ENCODE measurements at regions not wholly inside any gene's neighbourhood (a gene's known extent, or its start where the extent isn't known, plus 50 kb on each side); places are given as distances from the start of the nearest gene placed in this dataset.
A peak's percentile ranks its signal among the peaks of the same experiment; 100 is the strongest.
"Not testable (repeated sequence)": the region's sequence is repeated elsewhere in the genome, so short reads cannot be mapped to it uniquely, and the experiment has no call there.

DNA sequence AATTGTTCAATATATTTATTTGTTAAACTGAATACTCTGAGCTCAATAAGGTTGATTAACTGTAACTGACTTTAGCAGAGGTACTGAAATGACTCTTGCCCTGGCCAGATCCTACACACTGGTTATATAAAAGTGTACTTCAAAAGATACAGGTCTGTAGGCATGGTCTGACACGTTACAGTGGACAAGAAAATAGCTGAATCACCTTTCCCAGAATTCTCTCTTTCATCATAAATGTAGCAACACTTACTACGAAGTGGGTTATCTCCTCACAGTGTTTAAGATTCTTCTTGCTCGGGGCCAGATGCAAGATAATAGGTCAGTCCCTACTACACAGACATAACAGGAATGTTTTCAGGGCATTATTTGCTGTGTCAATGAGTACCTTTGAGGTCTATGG, 107.0 kb upstream of the ZC3H15 start:
- no peak for DNase-seq (ENCODE audit: low read depth, low spot score)

- no peak for DNase-seq (ENCODE audit: low read depth, low spot score)
Observed at GRCh38 chr2:186380805-186381204, 105.3 kb upstream of the ZC3H15 start.

- DNase-seq (ENCODE audit: low read depth, low spot score) = no peak
Observed at GRCh38 chr2:186381573-186381972, 104.5 kb upstream of the ZC3H15 start.

DNA sequence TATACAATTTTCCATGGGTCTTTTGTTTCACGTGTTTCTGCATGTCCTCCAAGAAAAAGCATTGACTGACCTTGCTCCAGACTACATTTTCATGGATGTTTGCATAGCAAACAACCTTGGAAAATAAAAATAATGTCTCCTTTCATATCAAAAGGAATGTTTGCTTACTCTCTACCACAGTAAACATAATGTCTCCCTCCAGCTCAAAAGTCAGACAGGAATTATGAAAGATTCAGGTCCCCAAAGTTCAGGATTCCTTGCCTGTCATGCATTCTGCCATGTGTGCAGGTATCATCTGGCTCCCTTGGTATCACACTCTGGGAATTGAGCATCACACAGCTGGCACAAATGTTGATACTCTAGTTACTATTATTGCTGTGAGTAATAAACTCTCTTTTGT, 103.1 kb upstream of the ZC3H15 start:
- no peak for DNase-seq (ENCODE audit: low read depth, low spot score)

GRCh38 chr2:186384226-186384625, 101.8 kb upstream of the ZC3H15 start:
- DNase-seq (ENCODE audit: low read depth, low spot score) = no peak

DNA sequence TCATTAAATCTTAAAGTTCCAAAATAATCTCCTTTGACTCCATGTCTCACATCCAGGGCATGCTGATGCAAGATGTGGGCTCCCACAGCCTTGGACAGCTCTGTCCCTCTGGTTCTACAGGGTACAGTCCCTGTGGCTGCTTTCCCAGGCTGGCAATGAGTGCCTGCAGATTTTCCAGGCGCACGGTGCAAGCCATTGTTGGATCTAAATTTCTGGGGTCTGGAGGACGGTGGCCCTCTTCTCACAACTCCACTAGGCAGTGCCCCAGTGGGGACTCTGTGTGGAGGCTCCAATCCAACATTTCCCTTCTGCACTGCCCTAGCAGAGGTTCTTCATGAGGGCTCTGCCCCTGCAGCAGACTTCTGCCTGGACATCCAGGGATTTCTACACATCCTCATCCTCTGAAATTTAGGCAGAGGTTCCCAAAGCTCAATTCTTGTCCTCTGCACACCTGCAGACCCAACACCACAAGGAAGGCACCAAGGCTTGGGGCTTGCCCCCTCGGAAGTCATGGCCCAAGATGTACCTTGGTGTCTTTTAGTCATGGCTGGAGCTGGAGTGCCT, 100.3 kb upstream of the ZC3H15 start:
- not testable (repeated sequence) for DNase-seq (ENCODE audit: low read depth, low spot score)

- no peak for DNase-seq (ENCODE audit: low read depth, low spot score)
Observed at GRCh38 chr2:186399082-186399644, 86.9 kb upstream of the ZC3H15 start.

DNA sequence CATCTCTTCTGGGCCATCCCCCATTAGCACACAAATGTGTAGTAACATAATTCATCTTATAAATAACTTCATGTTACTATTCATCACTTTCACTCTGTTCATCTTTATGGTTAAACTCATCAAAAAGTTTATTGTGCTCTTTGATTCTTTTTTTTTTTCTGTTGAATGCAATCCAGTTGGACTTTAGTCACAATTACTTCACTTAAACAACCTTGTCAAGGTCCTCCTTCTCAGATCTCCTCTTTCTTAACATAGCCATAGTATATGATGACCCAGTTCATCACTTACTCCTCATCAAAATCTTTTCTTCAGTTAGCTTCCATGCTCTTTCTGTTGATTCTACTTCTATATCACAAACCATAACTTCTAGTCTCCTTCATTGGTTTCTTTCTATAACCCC, 80.2 kb upstream of the ZC3H15 start:
- DNase-seq (ENCODE audit: low read depth, low spot score) = no peak

DNA sequence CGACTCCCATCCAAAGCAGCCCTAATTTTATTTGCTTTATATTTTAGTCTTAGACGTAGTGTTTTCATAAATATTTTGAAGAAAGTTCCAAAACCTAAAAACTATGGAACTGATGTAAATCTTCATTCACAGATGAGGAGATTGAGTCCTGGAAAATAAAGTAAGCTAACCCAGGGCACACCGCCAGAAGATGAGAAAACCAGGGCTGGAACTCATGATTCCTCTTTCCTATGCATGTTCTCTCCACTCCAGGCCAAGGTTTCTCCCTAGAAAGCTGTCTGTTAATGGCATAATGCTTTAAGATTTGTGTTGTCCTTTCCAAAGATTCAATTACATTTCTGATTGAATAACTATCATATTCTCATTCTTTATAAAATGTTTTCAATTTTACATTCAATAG, 78.4 kb upstream of the ZC3H15 start:
- no peak for DNase-seq (ENCODE audit: low read depth, low spot score)

DNA sequence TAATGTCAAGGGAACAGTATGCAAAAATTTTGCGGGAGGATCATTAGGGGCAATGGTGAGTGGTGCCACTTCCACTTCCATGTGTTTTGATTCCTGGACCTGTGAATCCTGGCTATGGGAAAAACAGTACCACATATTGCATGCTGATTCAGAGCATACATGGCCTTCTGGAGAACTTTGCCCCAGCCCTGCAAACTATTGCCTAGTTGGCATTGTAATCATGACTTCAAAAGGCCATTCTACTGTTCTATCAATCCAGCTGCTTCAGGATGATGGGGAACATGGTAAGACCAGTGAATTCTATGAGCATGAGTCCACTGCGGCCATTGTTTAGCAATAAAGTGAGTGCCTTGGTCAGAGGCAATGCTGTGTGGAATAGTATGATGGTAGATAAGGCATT, 75.3 kb upstream of the ZC3H15 start:
- no peak for DNase-seq (ENCODE audit: low read depth, low spot score)

GRCh38 chr2:186422226-186422625, 63.8 kb upstream of the ZC3H15 start:
- peak; percentile 7 for DNase-seq (ENCODE audit: low read depth, low spot score)

DNA sequence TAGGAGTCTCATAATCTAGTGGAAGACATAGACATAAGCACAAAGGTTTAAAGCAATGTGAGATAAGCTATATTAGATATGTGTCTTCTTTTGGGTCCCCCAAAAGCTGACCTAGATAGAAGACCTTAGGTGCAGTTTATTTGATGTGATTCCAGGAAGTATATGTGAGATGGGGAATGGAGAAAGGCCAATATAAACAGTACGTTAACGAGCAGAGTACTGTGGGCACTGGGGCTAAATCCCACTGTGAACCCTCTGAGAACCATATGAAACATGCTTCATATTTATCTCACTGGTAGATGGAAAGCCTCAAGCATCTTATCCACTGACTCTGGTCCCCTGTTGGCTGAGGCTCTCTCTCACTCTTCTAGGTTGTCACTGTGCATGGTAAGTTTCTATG, 62.6 kb upstream of the ZC3H15 start:
- no peak for DNase-seq (ENCODE audit: low read depth, low spot score)

DNA sequence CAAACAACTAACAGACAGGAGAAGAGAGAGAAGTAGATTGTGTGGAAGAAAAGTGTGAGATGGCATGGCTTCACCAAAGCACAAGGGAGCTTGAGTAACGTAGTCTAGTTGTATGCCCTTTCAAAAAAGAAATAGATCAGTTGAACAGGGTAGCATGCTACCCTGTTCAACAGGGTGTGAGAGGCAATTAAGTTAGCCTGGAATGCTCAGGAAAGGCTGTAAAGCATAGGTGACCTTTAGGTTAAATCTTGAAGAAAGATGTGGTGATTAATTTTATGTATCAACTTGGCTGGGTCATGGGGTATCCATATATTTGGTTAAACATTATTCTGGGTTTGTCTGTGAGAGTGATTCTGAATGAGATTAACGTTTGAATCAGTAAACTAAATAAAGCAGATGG, 61.8 kb upstream of the ZC3H15 start:
- DNase-seq (ENCODE audit: low read depth, low spot score) = no peak

DNA sequence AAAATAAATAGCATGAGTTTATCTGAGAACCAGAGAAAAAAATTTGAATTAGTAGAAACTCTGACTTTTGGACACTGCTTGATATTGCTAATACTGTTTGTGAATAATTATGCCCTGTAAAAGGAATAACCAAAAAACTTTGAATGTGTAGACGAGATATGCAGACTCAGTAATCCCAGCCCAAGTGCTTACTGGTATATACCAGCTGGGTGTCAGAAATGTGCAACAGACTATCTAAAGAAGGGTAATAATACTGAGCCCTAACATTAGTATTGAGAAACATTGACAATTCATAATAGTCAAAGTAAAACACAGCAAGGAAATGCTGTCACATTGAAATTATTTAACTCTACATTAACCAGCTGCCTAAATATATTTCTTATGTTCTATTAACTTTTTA, 60.5 kb upstream of the ZC3H15 start:
- no peak for DNase-seq (ENCODE audit: low read depth, low spot score)

GRCh38 chr2:186426153-186427016, 59.7 kb upstream of the ZC3H15 start:
- DNase-seq (ENCODE audit: low read depth, low spot score) = no peak

- not testable (repeated sequence) for DNase-seq (ENCODE audit: low read depth, low spot score)
Observed at GRCh38 chr2:186427017-186427350, 59.1 kb upstream of the ZC3H15 start.

DNA sequence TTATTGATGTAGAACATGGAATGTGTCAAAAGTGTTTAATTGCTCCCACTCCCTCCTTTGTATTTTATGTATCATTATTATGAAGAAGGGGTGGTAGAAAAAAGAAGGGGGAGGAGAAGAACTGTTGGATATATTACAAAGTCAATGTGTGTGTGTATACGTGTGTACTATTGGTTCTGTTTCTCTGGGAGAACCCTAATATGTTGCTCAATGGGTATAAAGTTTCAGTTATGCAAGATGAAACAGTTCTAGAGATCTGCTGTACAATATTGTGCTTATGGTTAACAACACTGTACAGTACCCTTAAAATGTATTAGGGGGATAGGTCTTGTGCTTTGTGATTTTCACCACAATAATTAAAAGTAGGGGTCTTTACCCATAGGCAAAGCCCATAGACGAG, 58.1 kb upstream of the ZC3H15 start:
- DNase-seq (ENCODE audit: low read depth, low spot score) = no peak

DNA sequence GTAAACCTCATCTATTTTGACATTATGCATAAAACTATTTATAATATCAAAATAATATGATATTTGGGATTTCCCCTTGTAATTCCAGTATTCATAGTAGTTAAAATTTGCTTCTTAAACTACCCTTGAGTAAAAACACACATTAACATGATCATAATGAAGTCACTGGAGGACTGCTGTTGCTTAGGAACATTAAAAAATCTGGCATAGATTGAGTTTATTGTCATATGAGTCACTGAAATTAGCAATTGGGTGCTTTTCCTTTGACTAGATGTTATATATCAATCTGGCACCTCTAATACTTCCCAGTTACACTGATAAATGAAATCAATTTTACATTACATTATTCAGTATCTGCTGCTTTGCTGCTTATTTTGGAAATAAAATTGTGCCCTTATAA, 57.0 kb upstream of the ZC3H15 start:
- no peak for DNase-seq (ENCODE audit: low read depth, low spot score)

DNA sequence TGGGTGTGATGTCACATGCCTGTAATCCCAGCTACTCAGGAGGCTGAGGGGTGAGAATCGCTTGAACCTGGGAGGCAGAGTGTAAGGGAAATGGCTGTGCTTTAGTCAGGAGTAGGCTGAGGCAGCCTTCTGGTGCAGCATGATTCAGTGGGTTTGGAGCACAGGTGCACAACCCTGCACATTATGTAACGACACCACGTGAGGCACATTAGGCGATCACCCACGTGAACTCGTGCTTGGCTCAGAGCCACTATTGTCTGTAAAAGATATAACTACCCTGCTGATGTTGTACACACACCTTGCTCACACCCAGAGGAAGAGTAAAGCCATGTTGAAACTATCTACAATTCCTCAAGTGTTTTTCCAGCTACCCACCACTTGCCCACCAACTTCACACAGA, 54.8 kb upstream of the ZC3H15 start:
- no peak for DNase-seq (ENCODE audit: low read depth, low spot score)

GRCh38 chr2:186433040-186433439, 53.0 kb upstream of the ZC3H15 start:
- DNase-seq (ENCODE audit: low read depth, low spot score) = no peak

GRCh38 chr2:186433777-186434432, 52.2 kb upstream of the ZC3H15 start:
- DNase-seq (ENCODE audit: low read depth, low spot score) = no peak

Data from brain pericyte (primary cell).